ENCODE measurements at regions not wholly inside any gene's neighbourhood (a gene's known extent, or its start where the extent isn't known, plus 50 kb on each side); places are given as distances from the start of the nearest gene placed in this dataset.

DNA sequence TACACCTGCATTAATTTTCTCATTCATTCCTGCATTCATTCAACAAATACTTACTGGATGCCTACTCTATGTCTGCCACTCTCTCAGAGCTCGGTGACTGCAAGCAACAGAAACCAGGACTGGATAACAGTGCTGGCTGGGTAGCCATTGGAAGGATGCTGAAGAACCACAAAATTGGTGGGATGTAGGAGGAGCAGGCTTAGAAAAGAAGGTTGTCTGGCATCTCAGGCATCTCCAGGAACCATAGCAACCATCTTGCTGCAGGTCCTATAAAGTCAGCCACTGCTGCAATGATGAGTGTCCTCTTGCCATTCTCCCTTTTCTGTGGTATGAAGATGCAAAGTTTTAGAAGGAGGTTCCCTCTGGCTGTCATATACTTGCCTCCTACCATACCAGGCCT, 168.6 kb downstream of the FGF18 start:
- Histone ChIP-seq H3K27me3 (peaks cover 0 to 6% of the 10 kb centered on the region in 2 donors), H3K4me3 (no peak overlapping the region), H3K4me1 (no peaks in the 10 kb centered on the region), H3K9me3 (no peaks in the 10 kb centered on the region), H3K27ac (no peak overlapping the region), H3K36me3 (no peaks in the 10 kb centered on the region)
- no peak for DNase-seq
- intact Hi-C loops (cut with DNase I; ENCODE audit: low total_unique reads): no loop called here
- TF ChIP-seq, protein P1, sequence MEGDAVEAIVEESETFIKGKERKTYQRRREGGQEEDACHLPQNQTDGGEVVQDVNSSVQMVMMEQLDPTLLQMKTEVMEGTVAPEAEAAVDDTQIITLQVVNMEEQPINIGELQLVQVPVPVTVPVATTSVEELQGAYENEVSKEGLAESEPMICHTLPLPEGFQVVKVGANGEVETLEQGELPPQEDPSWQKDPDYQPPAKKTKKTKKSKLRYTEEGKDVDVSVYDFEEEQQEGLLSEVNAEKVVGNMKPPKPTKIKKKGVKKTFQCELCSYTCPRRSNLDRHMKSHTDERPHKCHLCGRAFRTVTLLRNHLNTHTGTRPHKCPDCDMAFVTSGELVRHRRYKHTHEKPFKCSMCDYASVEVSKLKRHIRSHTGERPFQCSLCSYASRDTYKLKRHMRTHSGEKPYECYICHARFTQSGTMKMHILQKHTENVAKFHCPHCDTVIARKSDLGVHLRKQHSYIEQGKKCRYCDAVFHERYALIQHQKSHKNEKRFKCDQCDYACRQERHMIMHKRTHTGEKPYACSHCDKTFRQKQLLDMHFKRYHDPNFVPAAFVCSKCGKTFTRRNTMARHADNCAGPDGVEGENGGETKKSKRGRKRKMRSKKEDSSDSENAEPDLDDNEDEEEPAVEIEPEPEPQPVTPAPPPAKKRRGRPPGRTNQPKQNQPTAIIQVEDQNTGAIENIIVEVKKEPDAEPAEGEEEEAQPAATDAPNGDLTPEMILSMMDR (IDR thresholded peaks at IDR 0.05): no peak

DNA sequence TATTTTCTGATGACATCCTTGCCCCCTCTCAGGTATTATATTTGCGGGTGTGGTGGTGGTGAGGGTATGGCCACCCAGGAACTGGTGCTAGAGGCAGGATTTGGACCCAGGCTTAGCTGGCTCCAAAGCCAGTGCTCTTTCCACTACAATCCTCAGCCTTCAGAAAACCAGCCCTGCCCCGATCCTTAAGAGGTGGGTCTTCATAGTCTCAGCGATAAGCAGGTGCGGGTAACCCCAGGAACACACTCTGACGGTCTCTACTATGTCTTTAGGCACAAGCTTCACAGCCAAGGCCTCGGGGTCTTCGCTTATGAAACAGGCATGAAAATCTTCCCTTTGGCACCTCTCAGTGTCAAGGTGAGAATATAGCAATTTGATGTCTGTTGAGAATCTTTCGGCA, 169.3 kb downstream of the FGF18 start:
- DNase-seq: no peak
- Histone ChIP-seq H3K9me3 (no peaks in the 10 kb centered on the region), H3K4me3 (no peak overlapping the region), H3K4me1 (no peaks in the 10 kb centered on the region), H3K27ac (no peak overlapping the region), H3K36me3 (no peaks in the 10 kb centered on the region), H3K27me3 (peaks cover 0 to 6% of the 10 kb centered on the region in 2 donors)
- intact Hi-C loops (cut with DNase I; ENCODE audit: low total_unique reads): no loop called here
- TF ChIP-seq, protein P1 (IDR thresholded peaks at IDR 0.05): no peak

DNA sequence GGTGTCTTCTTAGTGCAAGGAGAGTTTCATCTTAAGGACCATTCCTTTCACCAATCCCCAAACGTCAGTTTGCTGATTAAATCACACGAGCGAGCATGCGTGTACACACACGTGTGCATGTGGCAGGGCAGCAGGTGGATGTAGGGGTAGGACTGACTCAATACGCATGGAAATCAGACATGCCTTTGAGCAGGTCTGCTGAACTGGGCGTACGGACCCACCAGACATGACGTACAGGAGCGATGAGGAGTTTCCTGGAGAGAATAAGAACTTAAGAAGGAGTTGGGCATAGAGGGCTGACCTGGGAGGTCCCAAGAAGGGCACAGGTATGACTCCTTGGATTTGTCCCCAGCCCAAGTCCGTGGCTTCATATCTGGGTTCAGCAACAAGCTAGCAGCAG, 170.0 kb downstream of the FGF18 start:
- Histone ChIP-seq H3K9me3 (no peaks in the 10 kb centered on the region), H3K4me3 (no peak overlapping the region), H3K27ac (no peak overlapping the region), H3K27me3 (peaks cover 0 to 6% of the 10 kb centered on the region in 2 donors), H3K36me3 (no peaks in the 10 kb centered on the region), H3K4me1 (no peaks in the 10 kb centered on the region)
- DNase-seq: no peak
- TF ChIP-seq, protein P1 (IDR thresholded peaks at IDR 0.05): no peak
- intact Hi-C loops (cut with DNase I; ENCODE audit: low total_unique reads): no loop called here

DNA sequence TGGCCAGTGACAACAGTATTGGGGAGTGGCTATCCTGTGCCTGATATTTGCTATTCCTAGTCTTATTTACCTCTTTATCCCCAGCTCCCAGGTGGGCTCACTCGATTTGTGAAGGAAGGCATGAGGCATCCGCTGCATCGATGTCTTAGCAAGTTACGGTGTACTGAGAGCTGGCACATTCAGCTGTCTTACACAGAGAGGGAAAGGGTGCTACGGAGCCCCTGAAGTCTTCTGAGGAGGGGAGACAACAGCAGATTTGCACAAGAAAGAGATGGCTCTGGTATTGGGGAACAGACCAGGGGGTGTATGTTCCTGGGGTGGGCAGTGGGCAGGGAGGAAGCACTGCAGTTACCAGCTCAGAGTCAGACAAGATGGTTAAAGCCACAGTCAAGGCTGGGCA, 172.6 kb downstream of the FGF18 start:
- H3K9me3 ChIP-seq: no peaks in the 10 kb centered on the region
- H3K36me3 ChIP-seq: no peaks in the 10 kb centered on the region
- H3K27ac ChIP-seq: no peak overlapping the region
- TF ChIP-seq, protein P1 (IDR thresholded peaks at IDR 0.05): no peak
- peaks cover 0 to 3% of the 10 kb centered on the region in 2 donors for H3K27me3 ChIP-seq
- peaks cover 0 to 16% (median 13%) of the 10 kb centered on the region in 4 donors for H3K4me1 ChIP-seq
- intact Hi-C loops (cut with DNase I; ENCODE audit: low total_unique reads): loop anchor here (10.0 kb wide), 1 partner anchor 67 kb away; no protein-coding TSS in a partner anchor
- DNase-seq: no peak
- H3K4me3 ChIP-seq: no peak overlapping the region

DNA sequence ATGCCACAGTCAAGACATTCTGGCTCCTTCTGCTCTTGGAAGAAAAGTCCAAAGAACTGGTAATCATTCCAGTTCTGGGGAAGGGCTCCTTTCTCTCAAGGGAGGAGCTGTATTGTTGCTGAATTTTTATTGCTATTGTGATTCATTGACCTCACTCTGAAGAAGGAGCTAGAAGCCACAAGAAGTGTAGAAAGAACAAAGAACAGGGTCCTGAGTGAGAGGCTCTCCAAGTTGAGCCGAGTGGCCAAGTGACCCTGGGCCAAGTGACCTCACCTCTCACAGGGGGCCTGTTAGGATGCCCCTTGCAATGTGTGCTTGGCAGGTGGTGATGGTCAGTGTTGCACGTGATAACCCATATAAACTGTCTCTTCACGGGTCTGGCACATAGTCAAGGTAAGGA, 173.3 kb downstream of the FGF18 start:
- TF ChIP-seq, protein P1 (IDR thresholded peaks at IDR 0.05): no peak
- H3K4me3 ChIP-seq: no peak overlapping the region
- H3K27ac ChIP-seq: no peak overlapping the region
- intact Hi-C loops (cut with DNase I; ENCODE audit: low total_unique reads): loop anchor here (10.0 kb wide), 1 partner anchor 68 kb away; no protein-coding TSS in a partner anchor
- DNase-seq: no peak
- no peaks in the 10 kb centered on the region for H3K9me3 ChIP-seq
- H3K36me3 ChIP-seq: no peaks in the 10 kb centered on the region
- peaks cover 0 to 16% (median 13%) of the 10 kb centered on the region in 4 donors for H3K4me1 ChIP-seq
- peaks cover 0 to 3% of the 10 kb centered on the region in 2 donors for H3K27me3 ChIP-seq

DNA sequence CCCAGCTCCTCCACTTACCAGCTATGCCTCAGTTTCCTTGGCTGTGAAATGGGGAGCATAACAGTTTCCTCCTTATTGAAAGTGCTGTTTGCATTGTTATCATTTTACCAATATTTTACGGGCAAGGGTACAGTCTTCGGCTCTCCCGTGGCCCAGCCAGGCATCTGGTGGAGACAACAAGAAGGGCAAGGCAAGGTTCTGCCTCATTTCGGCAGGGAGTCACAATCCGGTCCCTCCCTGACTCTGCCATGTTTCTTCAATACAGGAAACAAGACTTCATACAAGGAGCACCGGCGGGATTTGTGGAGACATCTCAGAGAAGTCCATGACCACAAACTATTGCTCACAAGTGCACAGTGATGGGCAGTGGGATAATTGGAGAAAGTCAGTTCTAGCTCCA, 174.0 kb downstream of the FGF18 start:
- Histone ChIP-seq H3K4me3 (no peak overlapping the region), H3K4me1 (peaks cover 0 to 16% (median 13%) of the 10 kb centered on the region in 4 donors), H3K27me3 (peaks cover 0 to 3% of the 10 kb centered on the region in 2 donors), H3K9me3 (no peaks in the 10 kb centered on the region), H3K36me3 (no peaks in the 10 kb centered on the region), H3K27ac (no peak overlapping the region)
- intact Hi-C loops (cut with DNase I; ENCODE audit: low total_unique reads): loop anchor here (10.0 kb wide), 1 partner anchor 69 kb away; no protein-coding TSS in a partner anchor
- TF ChIP-seq, protein P1 (IDR thresholded peaks at IDR 0.05): no peak
- DNase-seq: no peak

Measured in tibial artery (tissue), 4 donors.